C4-2B (cell line): ENCODE measurements at regions not wholly inside any gene's neighbourhood (a gene's known extent, or its start where the extent isn't known, plus 50 kb on each side); places are given as distances from the start of the nearest gene placed in this dataset.

Experiments used
- H3K27ac ChIP-seq: fragments of 450-650 bp; 2 replicates; pipeline ENCODE4 v1.5.1; 2017
- ZFX ChIP-seq: fragments of 450-650 bp; IDR thresholded peaks from 2 replicates; pipeline ENCODE4 v1.6.1; 2017
- TF ChIP-seq, protein P1 (sequence below): fragments of 450-650 bp; conservative IDR thresholded peaks from 2 replicates; pipeline ENCODE4 v1.5.1; 2017; ENCODE audit warnings: mild to moderate bottlenecking

- no peak for TF ChIP-seq ZFX
- TF ChIP-seq, protein P1, sequence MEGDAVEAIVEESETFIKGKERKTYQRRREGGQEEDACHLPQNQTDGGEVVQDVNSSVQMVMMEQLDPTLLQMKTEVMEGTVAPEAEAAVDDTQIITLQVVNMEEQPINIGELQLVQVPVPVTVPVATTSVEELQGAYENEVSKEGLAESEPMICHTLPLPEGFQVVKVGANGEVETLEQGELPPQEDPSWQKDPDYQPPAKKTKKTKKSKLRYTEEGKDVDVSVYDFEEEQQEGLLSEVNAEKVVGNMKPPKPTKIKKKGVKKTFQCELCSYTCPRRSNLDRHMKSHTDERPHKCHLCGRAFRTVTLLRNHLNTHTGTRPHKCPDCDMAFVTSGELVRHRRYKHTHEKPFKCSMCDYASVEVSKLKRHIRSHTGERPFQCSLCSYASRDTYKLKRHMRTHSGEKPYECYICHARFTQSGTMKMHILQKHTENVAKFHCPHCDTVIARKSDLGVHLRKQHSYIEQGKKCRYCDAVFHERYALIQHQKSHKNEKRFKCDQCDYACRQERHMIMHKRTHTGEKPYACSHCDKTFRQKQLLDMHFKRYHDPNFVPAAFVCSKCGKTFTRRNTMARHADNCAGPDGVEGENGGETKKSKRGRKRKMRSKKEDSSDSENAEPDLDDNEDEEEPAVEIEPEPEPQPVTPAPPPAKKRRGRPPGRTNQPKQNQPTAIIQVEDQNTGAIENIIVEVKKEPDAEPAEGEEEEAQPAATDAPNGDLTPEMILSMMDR = no peak
- no peak overlapping the region for H3K27ac ChIP-seq
Observed at GRCh38 chrX:16039363-16039762, 84.0 kb upstream of the GRPR start.

GRCh38 chrX:16033331-16033730 lies 90.0 kb upstream of the GRPR start:
- no peak for TF ChIP-seq ZFX
- TF ChIP-seq, protein P1 = no peak
- no peak overlapping the region for H3K27ac ChIP-seq

- H3K27ac ChIP-seq = no peak overlapping the region
- TF ChIP-seq, protein P1 = no peak
- no peak for TF ChIP-seq ZFX
Observed at GRCh38 chrX:16028576-16028975, 94.8 kb upstream of the GRPR start.

DNA sequence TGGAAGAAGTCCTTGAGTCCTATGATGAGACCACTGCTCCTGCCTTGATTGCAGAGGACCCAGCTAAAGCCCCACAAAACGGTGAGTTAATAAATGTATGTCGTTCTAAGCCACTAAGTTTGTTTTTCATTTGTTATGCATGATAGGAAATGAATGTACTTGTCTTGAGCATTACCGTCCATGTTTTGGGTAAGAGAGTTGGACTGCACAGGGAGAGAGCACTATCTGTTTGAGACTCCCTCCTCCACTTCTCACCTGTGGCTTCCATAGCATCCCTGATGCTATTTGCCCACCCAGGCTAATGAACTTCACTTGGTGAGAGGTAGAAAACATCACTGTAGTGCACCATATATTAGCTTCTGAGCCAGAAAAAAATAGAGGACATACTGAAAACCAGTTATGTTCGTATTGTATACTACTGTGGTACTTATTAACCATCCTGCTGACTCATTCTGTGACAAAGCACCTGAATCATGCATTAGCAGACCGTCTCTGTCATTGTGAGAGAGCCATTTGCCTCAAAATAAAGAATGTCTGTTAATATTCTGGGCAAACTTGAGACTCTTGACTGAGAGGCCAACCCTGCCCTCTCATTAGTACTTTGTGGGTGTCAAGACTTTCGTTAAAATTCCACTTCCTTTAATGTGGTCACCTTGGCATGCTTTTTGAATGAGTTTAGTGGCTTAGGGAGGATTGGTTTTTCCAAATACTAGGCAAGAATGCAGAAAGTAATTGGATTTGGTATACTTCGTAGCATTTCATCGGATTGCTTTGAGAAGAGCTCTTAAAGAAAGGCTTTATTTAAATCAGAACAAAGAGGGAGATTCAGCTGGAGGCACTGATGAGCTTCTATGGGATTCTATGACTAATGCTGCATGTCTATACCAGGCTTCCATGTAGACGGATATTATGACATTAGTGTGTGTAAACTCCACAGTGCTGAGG lies 99.3 kb upstream of the GRPR start:
- TF ChIP-seq, protein P1 = no peak
- no peak for TF ChIP-seq ZFX
- no peak overlapping the region for H3K27ac ChIP-seq

DNA sequence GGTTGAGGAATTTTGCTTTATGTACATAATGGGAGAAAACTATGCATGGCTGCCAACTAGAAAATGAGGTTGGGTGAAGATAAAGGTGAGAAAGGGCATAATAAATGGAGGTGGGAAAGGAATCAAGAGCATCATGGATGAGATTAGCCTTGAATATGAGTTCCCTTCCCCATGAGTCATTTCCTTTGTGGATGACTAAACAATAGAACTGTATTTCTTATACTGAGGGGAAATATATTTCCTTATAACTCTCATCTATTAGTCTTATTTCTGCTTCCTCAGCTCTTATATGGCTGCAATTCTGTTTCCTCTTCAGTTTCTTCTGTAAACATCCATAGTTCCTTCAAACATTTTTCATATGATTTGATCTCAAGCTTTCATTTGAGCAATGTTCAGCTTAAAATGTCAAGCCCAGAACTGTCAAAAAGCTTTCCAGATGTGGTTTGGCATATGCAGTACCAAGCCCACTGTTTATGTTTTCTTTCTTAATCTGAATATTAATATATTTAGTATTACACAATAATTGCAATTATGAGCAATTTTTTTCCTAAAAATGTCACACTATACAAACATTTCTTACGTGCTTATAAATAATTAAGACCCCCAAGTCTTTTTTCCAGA lies 100.7 kb upstream of the GRPR start:
- TF ChIP-seq, protein P1 = no peak
- no peak for TF ChIP-seq ZFX
- H3K27ac ChIP-seq = no peak overlapping the region

GRCh38 chrX:16018291-16018690 lies 105.1 kb upstream of the GRPR start:
- TF ChIP-seq ZFX = no peak
- TF ChIP-seq, protein P1 = no peak
- no peak overlapping the region for H3K27ac ChIP-seq

GRCh38 chrX:16014171-16014570 lies 109.2 kb upstream of the GRPR start:
- no peak for TF ChIP-seq ZFX
- no peak overlapping the region for H3K27ac ChIP-seq

- TF ChIP-seq, protein P1 = no peak
- no peak for TF ChIP-seq ZFX
Observed at GRCh38 chrX:16012250-16012649, 111.1 kb upstream of the GRPR start.

More at GRCh38 chrX:16012250-16012649, 111.1 kb upstream of the GRPR start:
- H3K27ac ChIP-seq = no peak overlapping the region
